HG02763 (cell line): ENCODE measurements at regions not wholly inside any gene's neighbourhood (a gene's known extent, or its start where the extent isn't known, plus 50 kb on each side); places are given as distances from the start of the nearest gene placed in this dataset.

Experiments used
- ATAC-seq: cut with Tn5 transposase; IDR thresholded peaks from one replicate; pipeline ENCODE4 v1.9.1; 2021; ENCODE audit warnings: mild to moderate bottlenecking, moderate library complexity; ENCODE audit not compliant: unreplicated experiment

- ATAC-seq = no peak
These were observed 170.6 kb downstream of the KCTD12 start for GRCh38 chr13:76715621-76716020.

GRCh38 chr13:76715075-76715474 lies 171.1 kb downstream of the KCTD12 start:
- ATAC-seq = no peak

- ATAC-seq = no peak
These were observed 172.9 kb downstream of the KCTD12 start for GRCh38 chr13:76713280-76713679.

- no peak for ATAC-seq
These were observed 174.5 kb downstream of the KCTD12 start for GRCh38 chr13:76711550-76712182.

GRCh38 chr13:76709851-76710250 lies 176.4 kb downstream of the KCTD12 start:
- ATAC-seq = no peak

GRCh38 chr13:76708138-76708688 lies 178.0 kb downstream of the KCTD12 start:
- no peak for ATAC-seq

GRCh38 chr13:76707360-76707759 lies 178.8 kb downstream of the KCTD12 start:
- ATAC-seq = no peak

GRCh38 chr13:76703621-76704288 lies 182.4 kb downstream of the KCTD12 start:
- ATAC-seq = no peak

GRCh38 chr13:76703216-76703615 lies 183.0 kb downstream of the KCTD12 start:
- no peak for ATAC-seq

- ATAC-seq = no peak
These were observed 188.9 kb downstream of the KCTD12 start for GRCh38 chr13:76697288-76697687.

GRCh38 chr13:76696370-76696769 lies 189.8 kb downstream of the KCTD12 start:
- ATAC-seq = no peak

GRCh38 chr13:76693086-76693485 lies 193.1 kb downstream of the KCTD12 start:
- no peak for ATAC-seq

- ATAC-seq = no peak
These were observed 193.9 kb downstream of the KCTD12 start for GRCh38 chr13:76692346-76692745.

GRCh38 chr13:76690611-76691010 lies 195.6 kb downstream of the KCTD12 start:
- no peak for ATAC-seq

- no peak for ATAC-seq
These were observed 198.7 kb downstream of the KCTD12 start for GRCh38 chr13:76687467-76687866.

- no peak for ATAC-seq
These were observed 200.3 kb downstream of the KCTD12 start for GRCh38 chr13:76685938-76686337.

- no peak for ATAC-seq
These were observed 201.9 kb downstream of the KCTD12 start for GRCh38 chr13:76684336-76684735.

- no peak for ATAC-seq
These were observed 202.4 kb downstream of the KCTD12 start for GRCh38 chr13:76683854-76684253.

GRCh38 chr13:76683168-76683567 lies 203.0 kb downstream of the KCTD12 start:
- ATAC-seq = no peak

GRCh38 chr13:76680112-76680511 lies 206.1 kb downstream of the KCTD12 start:
- ATAC-seq = no peak

GRCh38 chr13:76677043-76677442 lies 209.2 kb downstream of the KCTD12 start:
- no peak for ATAC-seq

- ATAC-seq = no peak
These were observed 213.8 kb downstream of the KCTD12 start for GRCh38 chr13:76672420-76672819.
